PC-3 (cell line): ENCODE measurements at regions not wholly inside any gene's neighbourhood (a gene's known extent, or its start where the extent isn't known, plus 50 kb on each side); places are given as distances from the start of the nearest gene placed in this dataset.
"Not testable (repeated sequence)": the region's sequence is repeated elsewhere in the genome, so short reads cannot be mapped to it uniquely, and the experiment has no call there.

ENCODE experiments used
- CTCF ChIP-seq: fragments of 300-600 bp; sonication (generic); conservative IDR thresholded peaks from 2 replicates; pipeline ENCODE4 v1.5.1; 2017; ENCODE audit warnings: antibody characterized with exemption, low read depth, mild to moderate bottlenecking, low read length
- EZH2 ChIP-seq: fragments of 300-600 bp; sonication (generic); IDR thresholded peaks from one replicate; pipeline ENCODE4 v1.6.1; 2017; ENCODE audit warnings: antibody characterized with exemption, mild to moderate bottlenecking, low read length; ENCODE audit not compliant: unreplicated experiment

- not testable (repeated sequence) for TF ChIP-seq CTCF, EZH2
Observed at GRCh38 chr9:38945929-38946570, 226.1 kb upstream of the FAM240B start.
